G401 (cell line): ENCODE measurements at regions not wholly inside any gene's neighbourhood (a gene's known extent, or its start where the extent isn't known, plus 50 kb on each side); places are given as distances from the start of the nearest gene placed in this dataset.
A peak's percentile ranks its signal among the peaks of the same experiment; 100 is the strongest.

Experiments
- DNase-seq: peaks from one replicate; pipeline ENCODE4 v3.0.0-alpha.2; 2015; ENCODE audit warnings: low spot score
- in situ Hi-C: cut with HindIII; loops from 2 replicates; pipeline ENCODE4 v1.10.0; 2016; ENCODE audit warnings: low sequenced_read_pairs, mixed read lengths

DNA sequence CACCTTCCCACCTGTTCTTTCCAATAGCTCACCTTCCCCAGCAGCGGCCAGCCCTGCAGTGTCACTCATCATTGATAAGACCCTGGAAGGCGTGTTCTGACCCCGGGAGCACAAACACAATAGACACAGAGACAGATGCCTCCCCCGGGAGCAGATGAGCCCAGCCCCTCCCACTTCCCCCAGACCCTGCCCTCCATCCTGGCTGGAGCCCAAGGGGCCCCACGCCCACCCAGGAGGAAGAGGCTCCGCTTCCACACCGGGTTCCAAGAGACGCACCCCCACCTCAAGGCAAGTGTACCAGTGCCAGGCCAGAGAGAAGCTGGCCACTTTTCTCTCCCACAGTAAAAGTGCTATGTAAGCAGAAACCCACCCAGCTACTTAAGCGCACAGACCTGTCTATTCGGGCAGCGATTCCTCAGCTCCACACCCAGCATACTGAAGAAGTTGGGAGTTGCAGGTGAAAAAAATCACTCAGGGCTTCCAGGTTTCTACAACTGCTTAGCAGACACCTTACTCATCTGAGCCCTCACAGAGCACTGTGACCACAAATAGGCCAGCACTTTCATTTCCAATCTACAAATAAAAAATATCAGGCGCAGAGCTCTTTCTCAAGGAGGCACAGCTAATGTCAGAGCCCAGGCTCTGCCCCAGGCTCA, 93.4 kb upstream of the NXT1 start:
- in situ Hi-C loops, result no loop called here
- DNase-seq, result no peak

DNA sequence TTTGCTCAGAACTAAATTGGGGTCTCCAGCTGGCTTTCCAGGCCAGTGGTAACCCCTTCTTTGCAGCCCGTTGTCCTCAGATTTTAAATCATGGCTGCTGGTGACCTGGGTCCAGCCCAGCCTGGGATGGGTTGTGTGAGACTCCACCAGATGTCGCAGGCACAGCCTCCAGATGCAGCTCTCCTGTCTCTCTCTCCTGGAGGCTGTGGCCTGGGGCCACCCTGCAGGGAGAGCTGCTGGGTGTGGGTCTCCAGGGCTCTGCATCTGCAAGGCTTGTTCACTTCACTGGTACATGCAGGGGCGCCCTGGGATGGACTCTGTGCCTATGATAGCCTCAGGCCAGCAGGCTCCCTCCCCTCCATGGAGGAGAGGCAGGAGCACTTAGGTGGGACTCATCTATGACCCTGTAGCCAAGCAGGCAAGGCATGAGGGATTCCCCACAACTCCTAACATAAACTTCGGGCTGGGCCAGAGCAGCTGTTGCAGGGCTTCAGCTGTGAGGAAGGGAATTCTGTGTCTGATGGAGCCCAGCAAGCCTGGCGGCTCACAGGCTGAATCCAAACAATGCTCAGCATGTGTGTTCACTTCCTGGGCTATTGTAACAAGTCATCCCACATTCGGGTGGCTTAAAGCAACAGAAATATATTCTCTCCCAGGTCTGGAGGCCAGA, 94.7 kb upstream of the NXT1 start:
- in situ Hi-C loops, result no loop called here
- DNase-seq, result no peak

DNA sequence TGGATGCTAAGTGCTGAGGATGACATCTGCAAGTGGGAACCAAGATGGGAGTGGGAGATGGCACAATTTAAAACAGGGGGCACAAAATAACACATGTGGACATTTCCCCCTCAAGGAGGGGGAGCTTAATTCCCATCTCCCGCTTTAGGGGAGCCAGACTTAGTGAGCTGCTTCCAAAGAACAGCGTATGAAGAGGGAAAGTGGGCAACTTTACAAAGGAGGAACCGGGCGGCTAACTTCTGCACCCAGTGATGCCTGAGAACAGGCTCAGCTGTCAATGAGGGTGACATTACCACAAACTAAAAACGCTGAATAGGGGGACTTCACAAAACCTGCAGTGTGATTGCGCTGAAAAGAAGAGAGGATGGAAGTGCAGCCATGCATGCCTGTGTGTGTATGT, 95.5 kb upstream of the NXT1 start:
- no peak for DNase-seq
- in situ Hi-C loops, result no loop called here

DNA sequence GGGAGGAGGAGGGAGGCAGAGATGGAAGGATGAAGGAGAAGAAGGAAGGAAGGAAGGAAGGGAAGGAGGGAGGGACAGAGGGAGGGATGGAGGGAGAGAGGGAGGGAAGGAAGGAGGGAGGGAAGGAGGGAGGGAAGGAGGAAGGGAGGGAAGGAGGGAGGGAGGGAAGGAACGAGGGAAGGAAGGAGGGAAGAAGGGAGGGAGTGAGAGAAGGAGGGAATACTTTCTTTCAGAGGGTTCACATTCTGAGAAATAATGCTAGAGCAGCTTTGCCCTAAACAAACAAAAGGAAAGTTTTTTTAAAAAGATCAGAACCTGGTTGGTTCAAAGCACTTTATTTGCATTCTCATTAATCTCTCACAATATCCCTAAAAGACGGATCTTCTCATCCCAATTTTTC, 96.1 kb upstream of the NXT1 start:
- no peak for DNase-seq
- in situ Hi-C loops, result no loop called here

DNA sequence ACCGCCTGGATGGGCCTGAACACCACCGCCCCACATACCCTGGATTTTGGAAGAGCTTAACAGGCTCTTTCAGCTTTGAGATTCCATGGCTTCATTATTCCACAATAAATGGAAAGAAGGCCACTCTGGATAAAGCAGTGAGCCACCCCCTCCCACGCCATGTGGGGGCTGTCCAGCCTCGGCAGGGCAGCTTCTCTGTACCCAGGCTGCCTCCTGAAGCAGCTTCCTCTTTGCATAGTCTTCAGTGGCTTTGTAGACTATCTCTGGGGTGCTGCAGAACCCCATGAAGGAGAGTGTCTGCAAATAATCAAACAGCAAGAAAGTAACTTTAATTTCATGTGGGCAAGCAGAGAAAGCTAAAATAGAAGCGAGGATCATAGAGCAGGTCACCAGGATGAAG, 96.6 kb upstream of the NXT1 start:
- in situ Hi-C loops, result no loop called here

DNA sequence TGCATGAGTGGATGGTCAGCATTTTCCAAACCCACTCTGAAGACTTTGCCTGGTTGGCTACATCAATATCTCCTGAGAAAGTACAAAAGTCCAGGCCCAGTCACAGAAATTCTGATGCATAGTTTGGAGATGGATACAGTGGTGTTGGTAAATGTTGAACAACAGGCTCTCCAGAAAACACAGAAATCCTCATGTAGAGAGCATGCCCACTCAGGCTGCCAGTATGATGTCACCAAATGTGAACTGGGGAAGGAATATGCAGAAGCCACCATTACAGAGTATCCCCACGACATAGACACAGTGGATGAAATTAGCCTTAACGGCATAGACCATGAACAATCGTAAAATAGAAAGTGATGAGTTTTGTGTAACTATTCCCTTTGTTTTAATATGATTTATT, 97.1 kb upstream of the NXT1 start:
- in situ Hi-C loops, result no loop called here
- no peak for DNase-seq

More for the DNA sequence above, 96.6 kb upstream of the NXT1 start:
- DNase-seq, result no peak

DNA sequence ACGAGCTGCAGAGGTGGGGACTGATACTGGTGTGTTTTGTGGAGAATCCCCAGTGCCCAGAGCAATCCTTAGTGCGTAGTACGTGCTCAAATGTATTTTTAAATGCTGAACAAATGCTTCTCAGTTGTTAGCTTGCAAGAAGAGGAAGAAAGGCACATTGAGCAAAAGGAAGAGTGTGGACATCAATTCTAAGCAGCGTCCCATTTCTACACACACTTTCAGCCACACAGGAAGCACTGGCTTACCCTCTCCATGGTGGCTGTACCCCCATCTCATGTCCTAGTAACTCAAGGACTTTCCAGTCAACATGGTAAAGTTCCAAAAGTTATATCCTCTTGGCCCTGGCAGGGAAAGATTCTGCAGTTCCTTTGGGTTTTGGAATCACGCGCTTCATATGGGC, 98.8 kb upstream of the NXT1 start:
- DNase-seq, result no peak
- in situ Hi-C loops, result no loop called here

DNA sequence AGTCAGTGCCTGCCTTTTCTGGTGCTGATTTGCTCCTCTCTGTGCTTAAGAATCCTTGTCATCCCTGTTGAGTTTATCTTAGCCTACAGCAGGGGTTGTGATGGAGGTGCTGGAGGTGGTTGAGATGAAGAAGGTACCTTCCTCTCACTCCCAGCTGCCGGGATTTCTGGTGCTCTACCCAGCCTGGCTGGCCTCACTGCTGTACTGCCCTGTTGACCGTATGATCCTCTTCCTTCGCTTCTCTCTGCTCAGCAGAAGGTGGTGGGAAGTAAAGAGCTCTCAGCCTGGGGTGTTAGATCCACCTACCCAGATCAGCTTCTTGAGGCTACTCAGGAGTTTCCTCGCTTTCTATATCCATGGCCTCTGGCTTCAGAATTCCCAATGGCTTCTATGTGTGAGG, 101.0 kb upstream of the NXT1 start:
- in situ Hi-C loops, result no loop called here
- DNase-seq, result no peak

DNA sequence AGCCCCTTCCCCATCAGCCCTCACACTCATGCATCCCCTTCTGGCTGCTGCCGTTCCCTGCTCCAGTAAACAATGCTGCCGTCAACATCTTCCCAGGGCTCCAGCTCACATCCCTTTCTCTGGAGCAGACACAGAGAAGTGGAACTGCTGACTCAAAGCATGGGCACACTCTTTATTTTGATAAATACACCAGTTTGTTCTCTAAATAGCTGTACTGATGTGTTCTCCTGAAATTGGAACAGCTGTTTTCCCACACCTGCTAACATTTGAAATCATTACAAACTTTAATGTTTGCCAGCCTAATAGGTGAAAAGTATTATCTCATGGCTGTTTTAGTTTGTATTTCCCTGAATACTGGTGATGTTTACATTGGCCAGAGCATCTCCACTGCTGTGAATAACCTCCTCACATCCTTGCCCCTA, 102.1 kb upstream of the NXT1 start:
- in situ Hi-C loops, result no loop called here
- no peak for DNase-seq

DNA sequence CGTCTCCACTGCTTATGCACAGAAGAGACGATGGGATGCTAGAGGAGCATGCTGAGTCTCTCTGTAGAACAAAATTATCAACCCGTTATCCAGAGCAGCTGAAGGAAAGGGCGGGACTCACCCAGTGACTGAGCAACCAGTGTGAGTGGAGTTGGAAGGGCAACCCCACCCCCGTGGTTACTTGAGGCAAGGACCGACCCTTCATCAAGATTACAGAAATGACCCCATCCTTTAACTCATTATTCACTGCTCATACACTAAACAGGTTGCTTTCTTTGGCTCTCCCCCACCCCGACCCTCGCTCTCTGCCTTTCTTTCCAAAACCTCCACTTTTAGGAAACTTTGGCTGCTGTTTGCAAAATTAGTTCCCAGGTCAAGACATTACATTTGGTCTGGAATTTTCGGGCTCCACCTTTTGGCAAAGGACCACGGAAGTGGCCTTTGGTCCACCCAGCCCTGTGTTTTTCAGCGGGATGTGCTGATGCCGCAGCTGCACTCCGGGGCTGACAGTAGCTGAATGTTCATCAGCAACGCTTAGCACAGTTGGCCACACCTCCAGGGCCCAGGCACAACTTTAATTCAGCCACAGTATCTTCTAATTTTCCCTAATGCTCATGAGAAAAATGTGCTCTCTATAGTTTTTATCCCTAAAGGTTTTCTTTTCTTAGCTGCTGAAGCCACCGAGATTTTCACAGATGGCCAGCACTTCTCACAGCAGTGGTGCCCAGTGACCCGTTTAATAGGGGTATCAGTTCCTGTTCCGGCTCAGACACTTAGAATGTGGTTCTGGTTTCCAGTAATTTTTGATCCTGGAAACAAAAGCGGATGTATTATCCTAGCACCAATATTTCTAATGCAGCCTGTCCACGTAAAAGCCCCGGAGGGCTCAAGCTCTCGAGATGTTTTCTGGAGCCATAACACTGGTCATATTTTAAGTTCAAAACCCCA, 103.6 kb upstream of the NXT1 start:
- in situ Hi-C loops, result no loop called here
- peak; percentile 70 for DNase-seq

DNA sequence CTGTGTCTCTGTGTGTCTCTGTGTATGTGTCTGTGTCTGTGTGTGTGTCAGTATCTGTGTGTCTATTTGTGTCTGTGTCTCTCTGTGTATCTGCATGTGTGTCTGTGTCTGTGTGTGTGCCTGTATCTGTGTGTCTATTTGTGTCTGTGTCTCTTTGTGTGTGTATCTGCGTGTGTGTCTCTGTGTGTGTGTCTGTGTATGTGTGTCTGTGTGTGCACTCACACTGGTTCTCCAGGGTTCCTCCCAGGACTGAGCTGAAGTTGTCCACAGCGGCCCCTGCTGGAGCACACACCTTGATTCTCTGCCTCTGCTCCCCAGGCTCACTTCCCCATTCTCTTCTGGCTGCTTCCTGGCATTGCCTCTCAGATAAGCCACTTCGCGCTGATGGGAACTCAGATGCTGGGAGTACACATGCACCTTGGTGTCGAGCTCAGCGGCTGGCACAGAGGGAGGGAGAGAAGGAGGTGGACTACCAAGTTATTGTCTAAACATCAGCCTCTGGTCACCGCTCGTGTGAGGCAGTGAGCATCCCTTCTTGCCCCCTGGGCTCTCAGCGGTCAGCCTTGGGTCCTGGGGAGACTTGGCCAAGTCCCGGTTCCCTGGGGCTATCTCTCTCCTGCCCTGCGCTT, 104.9 kb upstream of the NXT1 start:
- in situ Hi-C loops, result no loop called here
- DNase-seq, result peak; percentile 33

DNA sequence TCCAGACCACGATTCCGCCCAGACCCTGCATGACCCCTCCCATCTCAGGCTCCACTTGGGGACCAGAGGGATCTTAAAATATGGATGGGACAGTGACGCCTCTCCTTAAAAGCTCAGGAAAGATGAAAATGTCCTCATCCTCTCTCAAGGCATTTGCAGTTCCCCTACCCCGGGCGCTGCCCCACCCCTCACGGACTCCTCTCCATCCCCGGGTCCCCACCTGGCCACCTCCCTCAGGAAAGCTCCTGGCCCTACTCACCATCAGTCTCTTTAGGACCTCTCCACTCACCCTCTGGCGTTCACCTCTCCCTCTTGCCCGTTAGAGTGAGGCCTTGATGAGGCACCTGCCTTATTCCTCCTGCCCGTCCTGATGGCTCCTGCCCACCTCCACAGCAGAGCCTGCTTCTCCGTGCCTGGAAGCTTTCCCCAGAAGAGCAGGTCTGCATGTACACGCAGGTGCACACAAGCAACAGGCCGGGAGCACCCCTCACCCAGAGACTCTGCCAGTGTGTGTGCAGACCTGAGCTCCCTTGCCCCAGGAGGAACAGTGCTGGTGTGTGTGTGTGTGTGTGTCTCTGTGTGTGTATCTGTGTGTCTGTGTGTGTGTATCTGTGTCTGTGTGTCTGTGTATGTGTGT, 105.6 kb upstream of the NXT1 start:
- in situ Hi-C loops, result no loop called here
- no peak for DNase-seq

DNA sequence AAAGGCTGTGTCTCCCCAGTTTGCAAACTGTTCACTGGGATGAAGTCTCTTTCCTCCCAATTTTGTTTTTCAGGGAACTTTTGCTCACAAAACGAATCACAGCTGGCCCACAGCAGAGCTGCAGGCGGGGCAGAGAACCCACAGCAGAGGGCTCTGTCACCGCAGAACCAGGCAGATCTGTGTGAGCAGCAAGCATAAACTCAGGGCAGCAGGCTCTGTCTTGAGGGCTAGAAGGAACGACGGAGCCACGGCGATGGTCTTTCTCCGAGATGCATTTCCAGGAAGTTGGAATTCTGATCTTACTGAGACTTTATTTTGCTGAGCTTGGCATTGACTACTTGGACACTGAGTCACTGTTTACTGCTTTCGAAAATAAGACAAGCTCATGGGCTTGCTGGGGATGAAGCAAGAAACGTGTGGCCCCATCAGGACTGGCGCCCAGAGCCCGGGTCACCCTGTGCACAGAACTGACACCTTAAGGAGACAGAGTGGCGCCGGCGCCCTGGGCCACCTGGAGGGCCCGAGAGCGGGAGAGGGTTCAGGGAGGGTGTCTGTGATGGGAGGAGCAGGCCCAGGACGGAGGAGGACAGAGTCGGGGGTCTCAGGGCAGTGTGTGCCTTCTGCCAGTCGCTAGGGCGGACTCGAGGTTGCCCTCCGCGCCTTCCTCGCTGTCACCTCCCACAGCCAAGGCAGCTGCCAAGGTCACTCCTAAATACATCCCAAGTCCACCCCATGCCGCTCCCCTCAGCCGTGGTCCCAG, 106.3 kb upstream of the NXT1 start:
- in situ Hi-C loops, result no loop called here
- no peak for DNase-seq

DNA sequence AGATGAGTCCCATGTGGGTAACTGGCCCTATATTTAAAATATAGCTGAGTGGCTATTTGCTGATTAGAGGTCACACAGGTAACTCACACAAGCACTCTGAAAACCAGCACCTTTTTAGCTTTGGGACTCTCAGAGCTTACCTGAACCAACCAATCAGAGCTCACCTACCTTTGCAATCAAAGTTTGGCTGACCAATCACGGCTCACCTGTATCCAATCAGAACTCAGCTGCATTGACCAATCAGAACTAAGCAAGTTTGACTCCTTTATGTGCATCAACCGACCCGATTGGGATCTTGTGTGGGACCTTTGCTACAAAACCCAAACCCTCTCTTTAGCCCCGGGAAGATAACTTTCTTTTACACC, 106.8 kb upstream of the NXT1 start:
- in situ Hi-C loops, result no loop called here
- no peak for DNase-seq

DNA sequence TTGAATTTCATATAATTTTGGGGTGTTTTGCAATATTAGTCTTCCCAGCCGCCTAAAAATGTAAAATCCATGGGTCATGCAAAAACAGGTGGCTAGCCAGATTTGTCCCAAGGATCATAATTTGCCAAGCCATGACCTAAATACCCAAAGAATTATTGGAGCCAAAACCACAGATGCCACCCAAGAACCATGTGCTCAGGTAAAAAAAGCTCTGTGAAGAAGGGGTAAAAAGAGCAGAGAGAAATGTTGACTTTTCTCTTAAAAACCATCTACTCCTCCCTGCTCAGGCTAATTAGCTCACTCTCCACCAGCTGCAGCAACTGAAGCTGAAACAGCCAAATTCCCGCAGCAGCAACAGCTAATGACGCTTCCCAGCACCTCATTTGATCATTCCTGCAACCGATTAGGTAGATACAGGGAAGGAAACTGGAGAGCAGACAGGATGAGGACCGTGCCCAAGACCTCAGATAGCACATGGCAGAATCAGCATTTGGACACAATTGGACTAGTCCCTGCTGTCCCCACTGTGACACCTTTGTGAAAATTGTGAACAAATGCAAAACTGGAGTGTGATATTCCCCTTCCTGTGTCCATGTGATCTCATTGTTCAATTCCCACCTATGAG, 107.9 kb upstream of the NXT1 start:
- in situ Hi-C loops, result no loop called here

DNA sequence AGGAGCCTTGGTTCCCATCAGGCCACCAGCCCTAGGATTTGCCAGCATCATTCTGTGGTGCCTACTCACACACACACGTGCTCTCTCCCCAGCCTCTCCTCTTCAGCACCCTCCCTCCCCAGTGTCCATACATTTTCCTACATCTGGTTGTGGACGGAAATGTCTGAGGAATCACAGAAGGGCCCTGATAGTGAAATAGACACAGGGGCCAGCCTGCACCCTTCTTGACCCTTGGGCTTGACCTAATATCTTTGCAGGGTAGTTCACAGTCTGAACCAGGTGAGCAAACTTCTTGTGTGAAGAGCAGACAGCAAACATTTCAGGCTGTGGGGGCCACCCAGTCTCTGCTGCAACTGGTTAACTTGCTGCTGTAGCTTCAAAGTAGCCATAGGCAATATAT, 108.5 kb upstream of the NXT1 start:
- in situ Hi-C loops, result no loop called here
- DNase-seq, result no peak

More for the DNA sequence above, 107.9 kb upstream of the NXT1 start:
- DNase-seq, result peak; percentile 92

DNA sequence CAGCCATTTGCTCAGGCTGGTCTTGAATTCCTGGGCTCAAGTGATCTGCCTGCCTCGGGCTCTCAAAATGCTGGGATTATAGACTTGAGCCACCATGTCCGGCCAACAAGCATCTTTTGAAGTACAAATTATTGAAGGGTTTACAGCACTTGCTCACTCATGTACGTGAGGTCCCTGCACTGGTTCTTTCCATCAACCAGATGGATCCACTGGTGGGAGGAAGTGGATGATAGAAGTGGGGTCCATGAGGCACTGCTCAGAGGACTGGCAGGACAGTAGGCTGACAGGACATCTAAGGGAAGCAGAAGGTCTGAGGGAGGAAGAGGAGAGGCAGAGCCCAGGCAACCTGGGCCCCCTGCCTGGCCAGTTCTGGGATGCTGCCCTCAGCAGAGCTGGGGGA, 109.2 kb upstream of the NXT1 start:
- in situ Hi-C loops, result no loop called here
- peak; percentile 32 for DNase-seq

DNA sequence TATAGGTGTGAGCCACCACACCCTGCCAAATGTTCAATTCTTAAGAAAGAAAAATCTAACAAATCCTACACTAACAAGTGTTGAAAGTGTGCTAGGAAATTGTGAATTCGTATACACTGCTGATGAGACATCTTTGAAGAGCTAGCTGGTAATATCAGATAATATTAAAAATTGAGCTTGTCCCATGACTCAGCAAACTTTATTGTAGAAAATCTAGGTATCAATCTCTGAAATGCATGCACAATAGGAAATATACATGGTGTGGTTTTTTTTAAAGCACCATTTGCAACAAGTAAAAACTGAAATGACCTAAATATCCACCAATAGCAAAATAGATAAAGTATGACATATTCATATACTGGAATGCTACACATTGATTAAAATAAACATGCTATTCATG, 110.1 kb upstream of the NXT1 start:
- in situ Hi-C loops, result no loop called here
- DNase-seq, result no peak
